Activated CD4-positive, alpha-beta T cell treated with anti-CD3 and anti-CD28 coated beads, Interleukin-2, Interleukin-4, amounts not matched to agents 100 ng/mL and 50 ng/mL, durations not matched to agents 16 hours and 8 hours (primary cell): ENCODE measurements at regions not wholly inside any gene's neighbourhood (a gene's known extent, or its start where the extent isn't known, plus 50 kb on each side); places are given as distances from the start of the nearest gene placed in this dataset.
"Not testable (repeated sequence)": the region's sequence is repeated elsewhere in the genome, so short reads cannot be mapped to it uniquely, and the experiment has no call there.

Source experiments
- DNase-seq: peaks from one replicate; pipeline ENCODE4 v3.0.0-alpha.2; 2020; ENCODE audit warnings: low spot score

GRCh38 chr7:68760556-68760955 is 837.7 kb upstream of the AUTS2 start:
- no peak for DNase-seq

GRCh38 chr7:68767462-68767861 is 830.8 kb upstream of the AUTS2 start:
- DNase-seq, result no peak

GRCh38 chr7:68770649-68771048 is 827.6 kb upstream of the AUTS2 start:
- DNase-seq, result no peak

- no peak for DNase-seq
These were observed 821.9 kb upstream of the AUTS2 start for GRCh38 chr7:68776326-68776725.

- no peak for DNase-seq
These were observed 814.6 kb upstream of the AUTS2 start for GRCh38 chr7:68783684-68784083.

GRCh38 chr7:68785036-68785435 is 813.2 kb upstream of the AUTS2 start:
- no peak for DNase-seq

- DNase-seq, result no peak
These were observed 810.7 kb upstream of the AUTS2 start for GRCh38 chr7:68787566-68787965.

- DNase-seq, result not testable (repeated sequence)
These were observed 809.7 kb upstream of the AUTS2 start for GRCh38 chr7:68788529-68788928.

GRCh38 chr7:68789597-68789996 is 808.7 kb upstream of the AUTS2 start:
- no peak for DNase-seq

GRCh38 chr7:68792351-68792750 is 805.9 kb upstream of the AUTS2 start:
- DNase-seq, result no peak

- DNase-seq, result no peak
These were observed 804.8 kb upstream of the AUTS2 start for GRCh38 chr7:68793513-68793912.

GRCh38 chr7:68800316-68800715 is 798.0 kb upstream of the AUTS2 start:
- no peak for DNase-seq

- no peak for DNase-seq
These were observed 793.1 kb upstream of the AUTS2 start for GRCh38 chr7:68805159-68805558.

- no peak for DNase-seq
These were observed 790.6 kb upstream of the AUTS2 start for GRCh38 chr7:68807666-68808065.

GRCh38 chr7:68813551-68814080 is 784.7 kb upstream of the AUTS2 start:
- DNase-seq, result no peak

GRCh38 chr7:68816491-68816890 is 781.8 kb upstream of the AUTS2 start:
- DNase-seq, result no peak

- DNase-seq, result no peak
These were observed 778.0 kb upstream of the AUTS2 start for GRCh38 chr7:68820321-68820720.

- no peak for DNase-seq
These were observed 776.4 kb upstream of the AUTS2 start for GRCh38 chr7:68821846-68822245.

- DNase-seq, result no peak
These were observed 774.1 kb upstream of the AUTS2 start for GRCh38 chr7:68823996-68824780.

GRCh38 chr7:68828575-68828974 is 769.7 kb upstream of the AUTS2 start:
- no peak for DNase-seq

GRCh38 chr7:68833422-68833821 is 764.9 kb upstream of the AUTS2 start:
- no peak for DNase-seq

GRCh38 chr7:68839014-68839413 is 759.3 kb upstream of the AUTS2 start:
- DNase-seq, result no peak

- DNase-seq, result no peak
These were observed 757.3 kb upstream of the AUTS2 start for GRCh38 chr7:68840991-68841390.

- not testable (repeated sequence) for DNase-seq
These were observed 754.3 kb upstream of the AUTS2 start for GRCh38 chr7:68843985-68844384.
